Muscle of leg (tissue), 3 donors: ENCODE measurements at regions not wholly inside any gene's neighbourhood (a gene's known extent, or its start where the extent isn't known, plus 50 kb on each side); places are given as distances from the start of the nearest gene placed in this dataset.
A peak's percentile ranks its signal among the peaks of the same experiment; 100 is the strongest.
"Not testable (repeated sequence)": the region's sequence is repeated elsewhere in the genome, so short reads cannot be mapped to it uniquely, and the experiment has no call there.

Source experiments
- DNase-seq: peaks from one replicate; pipeline ENCODE4 v3.0.0; 2013
- H3K27ac ChIP-seq: one replicate; pipeline ENCODE4 v1.5.1; 2013; ENCODE audit warnings: mild to moderate bottlenecking, low read length, control low read depth
- H3K27me3 ChIP-seq: one replicate; pipeline ENCODE4 v1.6.1; 2013; ENCODE audit warnings: low read length; ENCODE audit not compliant: control insufficient read depth, insufficient read depth
- H3K36me3 ChIP-seq: one replicate; pipeline ENCODE4 v1.6.1; 2013; ENCODE audit warnings: low read length; ENCODE audit not compliant: control insufficient read depth, insufficient read depth
- H3K4me1 ChIP-seq: one replicate; pipeline ENCODE4 v1.6.1; 2013; ENCODE audit warnings: low read length; ENCODE audit not compliant: control insufficient read depth, insufficient read depth
- H3K4me3 ChIP-seq: one replicate; pipeline ENCODE4 v1.5.1; 2013; ENCODE audit warnings: low read length, control low read depth
- H3K9me3 ChIP-seq: replicated peaks from 2 replicates; pipeline ENCODE4 v1.6.1; 2013; ENCODE audit warnings: low read depth, low read length; ENCODE audit not compliant: control insufficient read depth
- WGBS: methylation state at CpG from one replicate; pipeline ENCODE4 v1.1.5; 2013; ENCODE audit warnings: missing lambda C conversion rate; ENCODE audit not compliant: insufficient coverage; 5-methylcytosine and 5-hydroxymethylcytosine counted together

GRCh38 chr3:69647511-69648110, 91.7 kb upstream of the MITF start:
- Histone ChIP-seq H3K4me3 (no peak overlapping the region), H3K36me3 (no peaks in the 10 kb centered on the region), H3K9me3 (no peaks in the 10 kb centered on the region), H3K4me1 (peaks cover 4% of the 10 kb centered on the region), H3K27me3 (no peaks in the 10 kb centered on the region), H3K27ac (no peak overlapping the region)
- no CpG with 5 or more reads among the region's 3 CpGs for WGBS
- no peak for DNase-seq

GRCh38 chr3:69647081-69647480, 92.2 kb upstream of the MITF start:
- Histone ChIP-seq H3K27ac (no peak overlapping the region), H3K4me1 (peaks cover 4% of the 10 kb centered on the region), H3K4me3 (no peak overlapping the region), H3K27me3 (no peaks in the 10 kb centered on the region), H3K36me3 (no peaks in the 10 kb centered on the region), H3K9me3 (no peaks in the 10 kb centered on the region)
- no peak for DNase-seq
- WGBS: no CpG with 5 or more reads among the region's 3 CpGs

- peak; percentile 22 for DNase-seq
- Histone ChIP-seq H3K4me1 (peaks cover 4% of the 10 kb centered on the region), H3K9me3 (no peaks in the 10 kb centered on the region), H3K27ac (no peak overlapping the region), H3K27me3 (no peaks in the 10 kb centered on the region), H3K4me3 (no peak overlapping the region), H3K36me3 (no peaks in the 10 kb centered on the region)
- WGBS: 77% methylated on average over 10 of the region's 14 CpGs
Measured at GRCh38 chr3:69646287-69647067, 92.8 kb upstream of the MITF start.

- no peaks in the 10 kb centered on the region for H3K27me3 ChIP-seq
- H3K36me3 ChIP-seq: no peaks in the 10 kb centered on the region
- no peak overlapping the region for H3K27ac ChIP-seq
- H3K4me3 ChIP-seq: no peak overlapping the region
- DNase-seq: no peak
- 73% methylated on average over 3 of the region's 5 CpGs for WGBS
- no peaks in the 10 kb centered on the region for H3K9me3 ChIP-seq
- H3K4me1 ChIP-seq: peaks cover 4% of the 10 kb centered on the region
Measured at GRCh38 chr3:69642606-69643005, 96.7 kb upstream of the MITF start.

GRCh38 chr3:69639851-69640250, 99.4 kb upstream of the MITF start:
- Histone ChIP-seq H3K36me3 (no peaks in the 10 kb centered on the region), H3K27ac (no peak overlapping the region), H3K9me3 (no peaks in the 10 kb centered on the region), H3K4me3 (no peak overlapping the region), H3K27me3 (no peaks in the 10 kb centered on the region), H3K4me1 (no peaks in the 10 kb centered on the region)
- no CpG with 5 or more reads among the region's 1 CpG for WGBS
- DNase-seq: no peak

GRCh38 chr3:69628951-69629350, 110.3 kb upstream of the MITF start:
- Histone ChIP-seq H3K9me3 (no peaks in the 10 kb centered on the region), H3K27me3 (no peaks in the 10 kb centered on the region), H3K4me1 (no peaks in the 10 kb centered on the region), H3K27ac (no peak overlapping the region), H3K4me3 (no peak overlapping the region), H3K36me3 (no peaks in the 10 kb centered on the region)
- WGBS: no CpG with 5 or more reads among the region's 1 CpG
- DNase-seq: peak; percentile 96

- no peaks in the 10 kb centered on the region for H3K4me1 ChIP-seq
- H3K27ac ChIP-seq: no peak overlapping the region
- no peak overlapping the region for H3K4me3 ChIP-seq
- no CpG with 5 or more reads among the region's 5 CpGs for WGBS
- no peaks in the 10 kb centered on the region for H3K9me3 ChIP-seq
- H3K27me3 ChIP-seq: no peaks in the 10 kb centered on the region
- no peaks in the 10 kb centered on the region for H3K36me3 ChIP-seq
- no peak for DNase-seq
Measured at GRCh38 chr3:69613286-69613685, 126.0 kb upstream of the MITF start.

GRCh38 chr3:69612791-69613190, 126.5 kb upstream of the MITF start:
- Histone ChIP-seq H3K9me3 (no peaks in the 10 kb centered on the region), H3K36me3 (no peaks in the 10 kb centered on the region), H3K4me3 (no peak overlapping the region), H3K27ac (no peak overlapping the region), H3K4me1 (no peaks in the 10 kb centered on the region), H3K27me3 (no peaks in the 10 kb centered on the region)
- DNase-seq: no peak
- no CpG with 5 or more reads among the region's 2 CpGs for WGBS

- H3K27ac ChIP-seq, H3K36me3 ChIP-seq, H3K4me1 ChIP-seq, H3K27me3 ChIP-seq, H3K9me3 ChIP-seq, H3K4me3 ChIP-seq, DNase-seq: not testable (repeated sequence)
- WGBS: 75% methylated on average over 1 of the region's 1 CpG
Measured at GRCh38 chr3:69609566-69609965, 129.7 kb upstream of the MITF start.

GRCh38 chr3:69607466-69608305, 131.6 kb upstream of the MITF start:
- Histone ChIP-seq H3K9me3 (no peaks in the 10 kb centered on the region), H3K27ac (no peak overlapping the region)
- WGBS: 86% methylated on average over 3 of the region's 4 CpGs

More at GRCh38 chr3:69607466-69608305, 131.6 kb upstream of the MITF start:
- H3K36me3 ChIP-seq: no peaks in the 10 kb centered on the region
- H3K4me3 ChIP-seq: no peak overlapping the region
- no peaks in the 10 kb centered on the region for H3K4me1 ChIP-seq
- no peak for DNase-seq
- H3K27me3 ChIP-seq: no peaks in the 10 kb centered on the region
